ENCODE measurements at regions not wholly inside any gene's neighbourhood (a gene's known extent, or its start where the extent isn't known, plus 50 kb on each side); places are given as distances from the start of the nearest gene placed in this dataset.

- intact Hi-C loops (cut with DNase I; ENCODE audit: low total_unique reads): no loop called here
- TF ChIP-seq POLR2A (IDR thresholded peaks at IDR 0.05) (no peak), CTCF (IDR thresholded peaks at IDR 0.05) (no peak)
- WGBS, 2 donors: 70 to 74% methylated on average over 4 of the region's 4 CpGs
- H3K4me3 ChIP-seq (ENCODE audit: low read depth, poor library complexity, severe bottlenecking): no peak overlapping the region
- no peak for DNase-seq (ENCODE audit: low spot score in 2 of 2)
Measured at GRCh38 chr11:134879341-134879740, 467.3 kb upstream of the B3GAT1 start.

- H3K4me3 ChIP-seq (ENCODE audit: low read depth, poor library complexity, severe bottlenecking): no peak overlapping the region
- 35 to 39% methylated on average over 6 of the region's 6 CpGs for WGBS, 2 donors
- TF ChIP-seq CTCF (IDR thresholded peaks at IDR 0.05): no peak
- TF ChIP-seq POLR2A (IDR thresholded peaks at IDR 0.05): no peak
- intact Hi-C loops (cut with DNase I; ENCODE audit: low total_unique reads): no loop called here
- no peak for DNase-seq (ENCODE audit: low spot score in 2 of 2)
Measured at GRCh38 chr11:134878785-134879184, 466.7 kb upstream of the B3GAT1 start.

- DNase-seq (ENCODE audit: low spot score in 2 of 2): no peak
- TF ChIP-seq CTCF (IDR thresholded peaks at IDR 0.05) (no peak), POLR2A (IDR thresholded peaks at IDR 0.05) (no peak)
- no peak overlapping the region for H3K4me3 ChIP-seq (ENCODE audit: low read depth, poor library complexity, severe bottlenecking)
- 77 to 81% methylated on average over 8 of the region's 8 CpGs for WGBS, 2 donors
- intact Hi-C loops (cut with DNase I; ENCODE audit: low total_unique reads): no loop called here
Measured at GRCh38 chr11:134876226-134876625, 464.2 kb upstream of the B3GAT1 start.

- 85 to 86% methylated on average over 11 of the region's 11 CpGs for WGBS, 2 donors
- peak in 1 of 2 donors; percentile 79 for DNase-seq (ENCODE audit: low spot score in 2 of 2)
- intact Hi-C loops (cut with DNase I; ENCODE audit: low total_unique reads): no loop called here
Measured at GRCh38 chr11:134866981-134867675, 455.1 kb upstream of the B3GAT1 start.

GRCh38 chr11:134866215-134866614 lies 454.2 kb upstream of the B3GAT1 start:
- TF ChIP-seq POLR2A (IDR thresholded peaks at IDR 0.05): no peak
- no peak for TF ChIP-seq CTCF (IDR thresholded peaks at IDR 0.05)
- no peak overlapping the region for H3K4me3 ChIP-seq (ENCODE audit: low read depth, poor library complexity, severe bottlenecking)
- intact Hi-C loops (cut with DNase I; ENCODE audit: low total_unique reads): no loop called here
- 80 to 81% methylated on average over 3 to 6 of the region's 6 CpGs for WGBS, 2 donors
- DNase-seq (ENCODE audit: low spot score in 2 of 2): peak in 1 of 2 donors; percentile 21

More at GRCh38 chr11:134866981-134867675, 455.1 kb upstream of the B3GAT1 start:
- TF ChIP-seq POLR2A (IDR thresholded peaks at IDR 0.05) (no peak), CTCF (IDR thresholded peaks at IDR 0.05) (no peak)
- H3K4me3 ChIP-seq (ENCODE audit: low read depth, poor library complexity, severe bottlenecking): no peak overlapping the region

- H3K4me3 ChIP-seq (ENCODE audit: low read depth, poor library complexity, severe bottlenecking): no peak overlapping the region
- intact Hi-C loops (cut with DNase I; ENCODE audit: low total_unique reads): no loop called here
- 65% methylated on average over 6 of the region's 6 CpGs for WGBS, 2 donors
- TF ChIP-seq POLR2A (IDR thresholded peaks at IDR 0.05) (no peak), CTCF (IDR thresholded peaks at IDR 0.05) (no peak)
- no peak for DNase-seq (ENCODE audit: low spot score in 2 of 2)
Measured at GRCh38 chr11:134864968-134865305, 452.9 kb upstream of the B3GAT1 start.

Data from lower leg skin (tissue), 4 donors.